ENCODE measurements at regions not wholly inside any gene's neighbourhood (a gene's known extent, or its start where the extent isn't known, plus 50 kb on each side); places are given as distances from the start of the nearest gene placed in this dataset.

GRCh38 chr13:62113179-62113578, 697.5 kb upstream of the PCDH20 start:
- H3K9me2 ChIP-seq (ENCODE audit: insufficient read depth) = no peaks in the 10 kb centered on the region
- H3K27me3 ChIP-seq (ENCODE audit: insufficient read depth) = no peaks in the 10 kb centered on the region
- no peaks in the 10 kb centered on the region for H3K79me2 ChIP-seq (replicated peaks; ENCODE audit: insufficient read depth)
- no peaks in the 10 kb centered on the region for H3K9me3 Mint-ChIP-seq
- no peaks in the 10 kb centered on the region for H3F3A ChIP-seq (replicated peaks; ENCODE audit: low read depth)
- H3K36me3 Mint-ChIP-seq (ENCODE audit: low read depth) = no peaks in the 10 kb centered on the region
- peaks cover 7% of the 10 kb centered on the region; the same call in 1 of the 2 replicates for H3K4me1 ChIP-seq (ENCODE audit: insufficient read depth)
- H3K36me3 ChIP-seq (ENCODE audit: insufficient read depth) = no peaks in the 10 kb centered on the region
- H4K20me1 ChIP-seq (replicated peaks; ENCODE audit: insufficient read depth) = no peaks in the 10 kb centered on the region
- no peak overlapping the region for H3K27ac Mint-ChIP-seq
- ATAC-seq = no peak
- H3K4me1 Mint-ChIP-seq = peaks cover 6% of the 10 kb centered on the region; the same call in 2 of the 3 replicates
- no peak for DNase-seq (ENCODE audit: low spot score)
- H3K27ac ChIP-seq (ENCODE audit: low read depth) = no peak overlapping the region
- no peak overlapping the region for H3K4me3 ChIP-seq
- H3K4me2 ChIP-seq = no peak overlapping the region
- TF ChIP-seq, protein P1, sequence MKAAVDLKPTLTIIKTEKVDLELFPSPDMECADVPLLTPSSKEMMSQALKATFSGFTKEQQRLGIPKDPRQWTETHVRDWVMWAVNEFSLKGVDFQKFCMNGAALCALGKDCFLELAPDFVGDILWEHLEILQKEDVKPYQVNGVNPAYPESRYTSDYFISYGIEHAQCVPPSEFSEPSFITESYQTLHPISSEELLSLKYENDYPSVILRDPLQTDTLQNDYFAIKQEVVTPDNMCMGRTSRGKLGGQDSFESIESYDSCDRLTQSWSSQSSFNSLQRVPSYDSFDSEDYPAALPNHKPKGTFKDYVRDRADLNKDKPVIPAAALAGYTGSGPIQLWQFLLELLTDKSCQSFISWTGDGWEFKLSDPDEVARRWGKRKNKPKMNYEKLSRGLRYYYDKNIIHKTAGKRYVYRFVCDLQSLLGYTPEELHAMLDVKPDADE (IDR thresholded peaks at IDR 0.05) = no peak
- TF ChIP-seq EZH2phosphoT487 (IDR thresholded peaks at IDR 0.05; ENCODE audit: unreplicated experiment) (no peak), CTCF (conservative IDR thresholded peaks at IDR 0.05; ENCODE audit: low read depth in 2 of 2) (no peak), ZNF114 (CRISPR knock-in tag; IDR thresholded peaks at IDR 0.05) (no peak), JUNB (IDR thresholded peaks at IDR 0.05; ENCODE audit: unreplicated experiment) (no peak), NANOG (IDR thresholded peaks at IDR 0.05; ENCODE audit: borderline replicate concordance) (no peak), CREB1 (CRISPR knock-in tag; IDR thresholded peaks at IDR 0.05; ENCODE audit: low read depth) (no peak), POLR2AphosphoS5 (IDR thresholded peaks at IDR 0.05; ENCODE audit: low read depth) (no peak), EZH2 (IDR thresholded peaks at IDR 0.05; ENCODE audit: low read depth, unreplicated experiment) (no peak), STAT1 (IDR thresholded peaks at IDR 0.05; ENCODE audit: unreplicated experiment) (no peak)
- TF ChIP-seq, protein P2, sequence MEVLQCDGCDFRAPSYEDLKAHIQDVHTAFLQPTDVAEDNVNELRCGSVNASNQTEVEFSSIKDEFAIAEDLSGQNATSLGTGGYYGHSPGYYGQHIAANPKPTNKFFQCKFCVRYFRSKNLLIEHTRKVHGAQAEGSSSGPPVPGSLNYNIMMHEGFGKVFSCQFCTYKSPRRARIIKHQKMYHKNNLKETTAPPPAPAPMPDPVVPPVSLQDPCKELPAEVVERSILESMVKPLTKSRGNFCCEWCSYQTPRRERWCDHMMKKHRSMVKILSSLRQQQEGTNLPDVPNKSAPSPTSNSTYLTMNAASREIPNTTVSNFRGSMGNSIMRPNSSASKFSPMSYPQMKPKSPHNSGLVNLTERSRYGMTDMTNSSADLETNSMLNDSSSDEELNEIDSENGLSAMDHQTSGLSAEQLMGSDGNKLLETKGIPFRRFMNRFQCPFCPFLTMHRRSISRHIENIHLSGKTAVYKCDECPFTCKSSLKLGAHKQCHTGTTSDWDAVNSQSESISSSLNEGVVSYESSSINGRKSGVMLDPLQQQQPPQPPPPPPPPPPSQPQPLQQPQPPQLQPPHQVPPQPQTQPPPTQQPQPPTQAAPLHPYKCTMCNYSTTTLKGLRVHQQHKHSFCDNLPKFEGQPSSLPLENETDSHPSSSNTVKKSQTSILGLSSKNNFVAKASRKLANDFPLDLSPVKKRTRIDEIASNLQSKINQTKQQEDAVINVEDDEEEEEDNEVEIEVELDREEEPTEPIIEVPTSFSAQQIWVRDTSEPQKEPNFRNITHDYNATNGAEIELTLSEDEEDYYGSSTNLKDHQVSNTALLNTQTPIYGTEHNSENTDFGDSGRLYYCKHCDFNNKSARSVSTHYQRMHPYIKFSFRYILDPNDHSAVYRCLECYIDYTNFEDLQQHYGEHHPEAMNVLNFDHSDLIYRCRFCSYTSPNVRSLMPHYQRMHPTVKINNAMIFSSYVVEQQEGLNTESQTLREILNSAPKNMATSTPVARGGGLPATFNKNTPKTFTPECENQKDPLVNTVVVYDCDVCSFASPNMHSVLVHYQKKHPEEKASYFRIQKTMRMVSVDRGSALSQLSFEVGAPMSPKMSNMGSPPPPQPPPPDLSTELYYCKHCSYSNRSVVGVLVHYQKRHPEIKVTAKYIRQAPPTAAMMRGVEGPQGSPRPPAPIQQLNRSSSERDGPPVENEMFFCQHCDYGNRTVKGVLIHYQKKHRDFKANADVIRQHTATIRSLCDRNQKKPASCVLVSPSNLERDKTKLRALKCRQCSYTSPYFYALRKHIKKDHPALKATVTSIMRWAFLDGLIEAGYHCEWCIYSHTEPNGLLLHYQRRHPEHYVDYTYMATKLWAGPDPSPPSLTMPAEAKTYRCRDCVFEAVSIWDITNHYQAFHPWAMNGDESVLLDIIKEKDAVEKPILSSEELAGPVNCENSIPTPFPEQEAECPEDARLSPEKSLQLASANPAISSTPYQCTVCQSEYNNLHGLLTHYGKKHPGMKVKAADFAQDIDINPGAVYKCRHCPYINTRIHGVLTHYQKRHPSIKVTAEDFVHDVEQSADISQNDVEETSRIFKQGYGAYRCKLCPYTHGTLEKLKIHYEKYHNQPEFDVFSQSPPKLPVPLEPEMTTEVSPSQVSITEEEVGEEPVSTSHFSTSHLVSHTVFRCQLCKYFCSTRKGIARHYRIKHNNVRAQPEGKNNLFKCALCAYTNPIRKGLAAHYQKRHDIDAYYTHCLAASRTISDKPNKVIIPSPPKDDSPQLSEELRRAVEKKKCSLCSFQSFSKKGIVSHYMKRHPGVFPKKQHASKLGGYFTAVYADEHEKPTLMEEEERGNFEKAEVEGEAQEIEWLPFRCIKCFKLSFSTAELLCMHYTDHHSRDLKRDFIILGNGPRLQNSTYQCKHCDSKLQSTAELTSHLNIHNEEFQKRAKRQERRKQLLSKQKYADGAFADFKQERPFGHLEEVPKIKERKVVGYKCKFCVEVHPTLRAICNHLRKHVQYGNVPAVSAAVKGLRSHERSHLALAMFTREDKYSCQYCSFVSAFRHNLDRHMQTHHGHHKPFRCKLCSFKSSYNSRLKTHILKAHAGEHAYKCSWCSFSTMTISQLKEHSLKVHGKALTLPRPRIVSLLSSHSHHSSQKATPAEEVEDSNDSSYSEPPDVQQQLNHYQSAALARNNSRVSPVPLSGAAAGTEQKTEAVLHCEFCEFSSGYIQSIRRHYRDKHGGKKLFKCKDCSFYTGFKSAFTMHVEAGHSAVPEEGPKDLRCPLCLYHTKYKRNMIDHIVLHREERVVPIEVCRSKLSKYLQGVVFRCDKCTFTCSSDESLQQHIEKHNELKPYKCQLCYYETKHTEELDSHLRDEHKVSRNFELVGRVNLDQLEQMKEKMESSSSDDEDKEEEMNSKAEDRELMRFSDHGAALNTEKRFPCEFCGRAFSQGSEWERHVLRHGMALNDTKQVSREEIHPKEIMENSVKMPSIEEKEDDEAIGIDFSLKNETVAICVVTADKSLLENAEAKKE (CRISPR knock-in tag; IDR thresholded peaks at IDR 0.05) = no peak
- no peak overlapping the region for H2AFZ ChIP-seq
- peaks cover 2% of the 10 kb centered on the region for H3K27me3 Mint-ChIP-seq (ENCODE audit: insufficient read depth, low read depth, poor library complexity)
- no peak overlapping the region for H3K4me3 Mint-ChIP-seq

Data from GM23338 (cell line).